ENCODE measurements at regions not wholly inside any gene's neighbourhood (a gene's known extent, or its start where the extent isn't known, plus 50 kb on each side); places are given as distances from the start of the nearest gene placed in this dataset.

DNA sequence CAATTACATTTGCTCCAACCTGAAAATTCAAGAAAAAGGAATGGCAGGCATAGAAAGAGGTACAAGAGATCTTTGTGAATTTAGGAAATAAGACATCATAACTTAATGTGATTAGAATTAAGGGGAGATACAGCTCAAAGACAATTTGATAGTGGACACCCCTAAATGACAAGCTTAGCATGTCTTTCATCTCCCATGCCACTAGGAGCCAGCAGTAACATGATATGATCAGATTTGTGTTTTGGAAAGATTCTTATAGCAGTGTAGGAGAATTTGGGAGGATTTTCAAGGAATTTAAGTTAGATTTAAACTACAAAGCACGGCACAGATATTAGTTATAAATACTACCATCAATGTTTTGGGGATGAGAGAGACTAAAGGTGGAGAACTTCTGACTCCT is 340.8 kb downstream of the RDH14 start:
- H3K4me3 ChIP-seq (replicated peaks in 1 of 3) = no peak overlapping the region
- intact Hi-C loops (cut with DNase I) = no loop called here
- no peaks in the 10 kb centered on the region for H3K4me1 ChIP-seq
- H3K9me3 ChIP-seq = no peaks in the 10 kb centered on the region
- H3K36me3 ChIP-seq = no peaks in the 10 kb centered on the region
- H3K27ac ChIP-seq = no peak overlapping the region
- no peak for DNase-seq
- no peak for TF ChIP-seq POLR2A (IDR thresholded peaks at IDR 0.05)
- TF ChIP-seq, protein P1, sequence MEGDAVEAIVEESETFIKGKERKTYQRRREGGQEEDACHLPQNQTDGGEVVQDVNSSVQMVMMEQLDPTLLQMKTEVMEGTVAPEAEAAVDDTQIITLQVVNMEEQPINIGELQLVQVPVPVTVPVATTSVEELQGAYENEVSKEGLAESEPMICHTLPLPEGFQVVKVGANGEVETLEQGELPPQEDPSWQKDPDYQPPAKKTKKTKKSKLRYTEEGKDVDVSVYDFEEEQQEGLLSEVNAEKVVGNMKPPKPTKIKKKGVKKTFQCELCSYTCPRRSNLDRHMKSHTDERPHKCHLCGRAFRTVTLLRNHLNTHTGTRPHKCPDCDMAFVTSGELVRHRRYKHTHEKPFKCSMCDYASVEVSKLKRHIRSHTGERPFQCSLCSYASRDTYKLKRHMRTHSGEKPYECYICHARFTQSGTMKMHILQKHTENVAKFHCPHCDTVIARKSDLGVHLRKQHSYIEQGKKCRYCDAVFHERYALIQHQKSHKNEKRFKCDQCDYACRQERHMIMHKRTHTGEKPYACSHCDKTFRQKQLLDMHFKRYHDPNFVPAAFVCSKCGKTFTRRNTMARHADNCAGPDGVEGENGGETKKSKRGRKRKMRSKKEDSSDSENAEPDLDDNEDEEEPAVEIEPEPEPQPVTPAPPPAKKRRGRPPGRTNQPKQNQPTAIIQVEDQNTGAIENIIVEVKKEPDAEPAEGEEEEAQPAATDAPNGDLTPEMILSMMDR (IDR thresholded peaks at IDR 0.05) = no peak
- no peaks in the 10 kb centered on the region for H3K27me3 ChIP-seq
- 0% methylated on average over 1 of the region's 1 CpG for WGBS, 2 donors

DNA sequence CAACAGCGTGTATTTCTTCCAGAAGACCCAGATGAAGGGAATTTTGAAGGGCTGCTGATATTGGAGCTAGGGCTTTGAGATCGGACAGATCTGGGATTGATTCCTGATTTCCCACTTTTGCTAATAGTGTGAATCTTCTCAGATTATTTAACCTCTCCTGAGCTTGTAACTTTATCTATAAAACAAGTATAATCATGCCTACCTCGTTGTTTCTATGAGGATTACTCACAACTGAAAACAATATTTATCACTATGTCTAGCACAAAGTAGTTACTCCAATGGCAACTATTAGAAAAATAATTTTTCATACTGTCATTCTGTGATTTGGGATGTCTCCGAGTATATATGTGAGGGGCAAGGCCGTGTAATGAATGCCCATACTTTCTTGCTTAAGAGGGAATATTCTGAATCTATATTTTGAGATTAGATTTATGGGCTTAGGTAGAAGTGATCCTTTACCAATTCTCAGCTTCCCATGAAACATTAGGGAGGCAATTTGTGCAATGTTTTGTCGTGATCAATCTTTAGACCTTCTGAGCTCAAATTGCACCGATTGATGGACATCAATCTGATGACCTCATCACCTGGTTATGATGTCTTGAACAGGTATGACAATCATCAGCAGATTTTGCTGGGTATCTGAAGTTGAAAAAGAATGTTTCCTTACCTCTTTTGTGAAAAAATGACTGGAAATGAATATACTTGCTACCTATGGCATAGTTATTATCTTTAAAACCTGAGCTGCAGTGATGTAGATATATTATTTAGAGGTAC is 339.9 kb downstream of the KCNS3 start:
- Histone ChIP-seq H3K36me3 (no peaks in the 10 kb centered on the region), H3K4me3 (replicated peaks in 1 of 3) (no peak overlapping the region), H3K4me1 (no peaks in the 10 kb centered on the region), H3K27me3 (no peaks in the 10 kb centered on the region), H3K27ac (no peak overlapping the region), H3K9me3 (no peaks in the 10 kb centered on the region)
- intact Hi-C loops (cut with DNase I) = no loop called here
- no peak for DNase-seq
- TF ChIP-seq POLR2A (IDR thresholded peaks at IDR 0.05) = no peak
- TF ChIP-seq, protein P1 (IDR thresholded peaks at IDR 0.05) = no peak
- 83 to 88% methylated on average over 7 of the region's 7 CpGs for WGBS, 2 donors

- intact Hi-C loops (cut with DNase I) = no loop called here
- 88 to 92% methylated on average over 2 of the region's 2 CpGs for WGBS, 2 donors
- TF ChIP-seq, protein P1 (IDR thresholded peaks at IDR 0.05) = no peak
- TF ChIP-seq POLR2A (IDR thresholded peaks at IDR 0.05) = no peak
- no peak overlapping the region for H3K4me3 ChIP-seq (replicated peaks in 1 of 3)
- no peaks in the 10 kb centered on the region for H3K4me1 ChIP-seq
- DNase-seq = no peak
- no peaks in the 10 kb centered on the region for H3K9me3 ChIP-seq
- H3K27me3 ChIP-seq = no peaks in the 10 kb centered on the region
- H3K36me3 ChIP-seq = no peaks in the 10 kb centered on the region
- H3K27ac ChIP-seq = no peak overlapping the region
Observed at GRCh38 chr2:18214936-18215335, 336.5 kb downstream of the KCNS3 start.

- intact Hi-C loops (cut with DNase I) = no loop called here
- H3K27me3 ChIP-seq = no peaks in the 10 kb centered on the region
- no peak for DNase-seq
- no peaks in the 10 kb centered on the region for H3K36me3 ChIP-seq
- 86 to 88% methylated on average over 11 of the region's 11 CpGs for WGBS, 2 donors
- H3K27ac ChIP-seq = no peak overlapping the region
- H3K4me3 ChIP-seq (replicated peaks in 1 of 3) = no peak overlapping the region
- no peaks in the 10 kb centered on the region for H3K9me3 ChIP-seq
- no peak for TF ChIP-seq POLR2A (IDR thresholded peaks at IDR 0.05)
- TF ChIP-seq, protein P1 (IDR thresholded peaks at IDR 0.05) = no peak
- no peaks in the 10 kb centered on the region for H3K4me1 ChIP-seq
Observed at GRCh38 chr2:18213986-18214385, 335.5 kb downstream of the KCNS3 start.

- Histone ChIP-seq H3K4me3 (replicated peaks in 1 of 3) (no peak overlapping the region), H3K27me3 (no peaks in the 10 kb centered on the region), H3K9me3 (no peaks in the 10 kb centered on the region), H3K27ac (no peak overlapping the region), H3K4me1 (no peaks in the 10 kb centered on the region), H3K36me3 (no peaks in the 10 kb centered on the region)
- intact Hi-C loops (cut with DNase I) = no loop called here
- TF ChIP-seq POLR2A (IDR thresholded peaks at IDR 0.05) = no peak
- TF ChIP-seq, protein P1 (IDR thresholded peaks at IDR 0.05) = no peak
- WGBS, 2 donors = 71 to 77% methylated on average over 4 of the region's 4 CpGs
- DNase-seq = no peak
Observed at GRCh38 chr2:18209934-18210639, 331.6 kb downstream of the KCNS3 start.
